Type B pancreatic cell (in vitro differentiated cells): ENCODE measurements at regions not wholly inside any gene's neighbourhood (a gene's known extent, or its start where the extent isn't known, plus 50 kb on each side); places are given as distances from the start of the nearest gene placed in this dataset.

Source experiments
- DNase-seq: peaks from one replicate; pipeline ENCODE4 v3.0.0; 2021; ENCODE audit warnings: mixed read lengths; ENCODE audit not compliant: unreplicated experiment; ENCODE audit errors: extremely low spot score
- H3K27ac Mint-ChIP-seq: 2 replicates; pipeline ENCODE4 v1.8.0; 2021; ENCODE audit warnings: mild to moderate bottlenecking, mixed read lengths
- H3K27me3 Mint-ChIP-seq: 2 replicates; pipeline ENCODE4 v1.8.0; 2021; ENCODE audit warnings: mixed read lengths
- H3K36me3 Mint-ChIP-seq: 2 replicates; pipeline ENCODE4 v1.8.0; 2021; ENCODE audit warnings: mixed read lengths
- H3K4me1 Mint-ChIP-seq: one replicate; pipeline ENCODE4 v1.8.0; 2021; ENCODE audit warnings: mixed read lengths; ENCODE audit not compliant: unreplicated experiment
- H3K4me3 Mint-ChIP-seq: 2 replicates; pipeline ENCODE4 v1.8.0; 2021; ENCODE audit warnings: mild to moderate bottlenecking, mixed read lengths
- H3K9me3 Mint-ChIP-seq: 2 replicates; pipeline ENCODE4 v1.8.0; 2021; ENCODE audit warnings: mixed read lengths
- CTCF ChIP-seq: fragments of 200-600 bp; sonication (generic); conservative IDR thresholded peaks from 2 replicates; pipeline ENCODE4 v1.5.0; 2021; ENCODE audit warnings: antibody characterized with exemption, mild to moderate bottlenecking

DNA sequence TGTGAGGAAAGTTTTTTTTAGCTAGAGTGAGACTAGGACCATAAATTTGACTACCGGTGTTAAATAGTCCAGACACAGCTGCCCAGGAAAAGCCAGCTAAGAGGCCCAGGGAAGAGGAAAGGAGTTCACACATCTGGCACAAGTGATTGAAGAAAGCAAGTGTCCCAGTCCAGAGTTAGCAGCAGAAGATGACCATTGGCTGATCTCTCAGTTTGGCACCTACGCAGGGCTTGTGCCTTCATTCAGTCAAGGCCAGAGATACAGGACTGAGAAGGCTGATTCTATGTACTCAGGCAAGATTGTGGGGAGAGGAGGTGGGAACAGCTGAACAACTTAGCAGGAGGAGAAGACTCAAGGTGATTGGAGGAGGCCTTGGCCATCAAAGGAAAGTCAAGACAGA lies 575.0 kb upstream of the KLF12 start:
- Mint-ChIP-seq H3K4me3 (no peak overlapping the region), H3K36me3 (no peaks in the 10 kb centered on the region), H3K27me3 (no peaks in the 10 kb centered on the region), H3K4me1 (no peaks in the 10 kb centered on the region), H3K9me3 (peaks cover 9% of the 10 kb centered on the region), H3K27ac (no peak overlapping the region)
- DNase-seq: no peak
- TF ChIP-seq CTCF: no peak

DNA sequence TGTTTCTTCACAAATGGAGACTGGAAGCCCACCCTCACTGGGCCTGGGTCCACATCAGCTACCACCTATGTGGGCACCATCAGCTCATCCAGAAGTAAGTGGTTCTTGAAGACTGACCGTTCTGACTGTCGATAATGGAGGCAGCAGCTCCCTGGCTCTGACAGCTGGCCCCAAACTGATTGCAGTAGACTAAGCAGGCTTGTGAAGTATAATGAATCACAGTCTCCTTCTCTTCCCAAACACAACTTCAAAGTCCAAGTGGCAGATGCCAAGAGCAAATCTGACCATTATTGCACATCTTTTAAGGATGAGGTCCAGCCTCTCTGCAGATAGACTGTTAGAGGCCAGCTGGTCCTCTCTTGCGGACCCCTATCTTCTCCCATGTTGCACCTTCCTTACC lies 574.4 kb upstream of the KLF12 start:
- no peaks in the 10 kb centered on the region for H3K36me3 Mint-ChIP-seq
- no peak overlapping the region for H3K4me3 Mint-ChIP-seq
- H3K9me3 Mint-ChIP-seq: peaks cover 3% of the 10 kb centered on the region
- H3K27ac Mint-ChIP-seq: no peak overlapping the region
- H3K27me3 Mint-ChIP-seq: no peaks in the 10 kb centered on the region
- no peaks in the 10 kb centered on the region for H3K4me1 Mint-ChIP-seq
- TF ChIP-seq CTCF: no peak
- DNase-seq: no peak

DNA sequence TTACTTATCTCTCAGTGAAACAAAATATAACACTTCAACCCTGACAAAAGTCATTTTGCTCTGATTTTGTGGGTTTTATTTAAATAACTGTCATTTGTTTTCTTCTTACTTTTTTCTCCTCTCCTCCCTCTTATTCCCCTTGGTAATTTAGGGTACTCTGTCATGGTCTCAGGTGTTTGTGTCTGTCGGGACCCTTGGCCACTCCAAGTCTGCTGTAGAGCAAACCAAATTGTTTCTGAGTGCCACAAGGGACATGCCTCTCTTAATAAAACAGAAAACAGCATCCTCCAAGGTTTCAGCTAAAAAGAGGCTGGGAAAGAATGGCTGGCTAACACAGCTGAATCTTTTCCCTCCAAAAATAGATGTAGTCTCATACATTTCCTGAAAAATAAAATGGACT lies 573.1 kb upstream of the KLF12 start:
- no peaks in the 10 kb centered on the region for H3K36me3 Mint-ChIP-seq
- H3K9me3 Mint-ChIP-seq: no peaks in the 10 kb centered on the region

DNA sequence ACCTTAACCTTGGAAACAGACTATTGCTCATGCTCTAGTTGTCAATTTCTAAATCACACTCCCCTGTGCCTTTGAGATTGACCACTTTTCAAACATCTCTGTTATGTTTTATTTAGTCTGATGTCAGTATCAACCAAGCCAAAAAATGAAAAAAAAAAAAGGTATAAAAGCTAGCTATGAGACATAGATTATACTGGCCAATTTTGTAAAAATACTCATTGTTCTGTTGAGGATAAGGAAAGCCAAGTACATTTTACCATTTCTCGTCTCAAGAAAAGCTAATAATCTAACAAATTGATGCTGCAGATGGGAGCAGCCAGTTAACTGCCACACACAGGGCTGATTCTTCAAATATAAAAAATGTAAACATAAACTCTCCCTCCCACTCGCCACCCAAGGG lies 572.6 kb upstream of the KLF12 start:
- Mint-ChIP-seq H3K4me3 (no peak overlapping the region), H3K4me1 (no peaks in the 10 kb centered on the region), H3K27ac (no peak overlapping the region), H3K9me3 (no peaks in the 10 kb centered on the region), H3K36me3 (no peaks in the 10 kb centered on the region), H3K27me3 (no peaks in the 10 kb centered on the region)
- no peak for TF ChIP-seq CTCF
- DNase-seq: no peak

More for the DNA sequence above, 573.1 kb upstream of the KLF12 start:
- no peaks in the 10 kb centered on the region for H3K27me3 Mint-ChIP-seq
- no peaks in the 10 kb centered on the region for H3K4me1 Mint-ChIP-seq
- no peak overlapping the region for H3K27ac Mint-ChIP-seq
- no peak for DNase-seq
- no peak overlapping the region for H3K4me3 Mint-ChIP-seq
- TF ChIP-seq CTCF: no peak

DNA sequence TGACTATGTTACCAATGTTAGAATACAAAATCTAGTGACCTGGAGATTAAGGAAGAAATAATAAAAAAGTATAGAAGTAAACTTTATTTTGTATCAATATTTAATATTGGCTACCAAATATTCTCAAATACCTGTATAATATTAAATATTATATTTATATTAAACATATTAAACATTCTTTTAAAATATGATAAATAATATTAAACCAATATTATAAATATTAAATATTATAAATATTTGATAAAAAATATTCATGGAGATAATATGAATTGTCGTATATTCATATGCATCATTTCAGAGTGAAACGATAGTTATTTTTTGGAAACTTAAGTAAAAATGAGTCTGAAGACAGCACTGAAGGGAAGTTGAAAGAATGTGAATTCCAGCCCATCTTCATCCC lies 571.2 kb upstream of the KLF12 start:
- Mint-ChIP-seq H3K4me3 (no peak overlapping the region), H3K36me3 (no peaks in the 10 kb centered on the region), H3K27me3 (no peaks in the 10 kb centered on the region), H3K4me1 (no peaks in the 10 kb centered on the region), H3K9me3 (no peaks in the 10 kb centered on the region), H3K27ac (no peak overlapping the region)
- no peak for TF ChIP-seq CTCF
- no peak for DNase-seq

DNA sequence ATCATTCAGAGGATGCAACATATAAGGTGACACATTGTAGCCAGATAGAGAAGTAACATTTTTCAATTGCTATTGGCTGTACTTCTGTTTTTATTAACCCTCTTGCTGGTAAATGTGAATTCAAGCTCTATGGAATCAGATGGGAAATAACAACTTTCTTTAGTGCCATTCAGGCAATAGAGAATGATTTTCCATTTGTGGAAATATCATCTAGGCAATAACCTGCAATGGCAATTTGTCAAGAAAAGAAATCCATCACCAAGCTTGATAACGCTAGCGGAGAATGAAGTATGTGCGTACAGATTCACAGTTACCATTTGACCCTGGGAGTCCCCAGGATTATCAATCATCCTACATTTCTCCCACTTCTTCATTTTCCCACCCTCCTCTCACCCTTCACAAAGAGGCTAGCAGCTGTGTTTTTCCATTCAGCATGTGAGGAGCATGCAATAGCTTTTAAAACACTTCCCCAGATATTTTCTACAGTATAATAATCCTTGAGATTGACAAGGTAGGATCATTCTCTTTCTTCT lies 569.7 kb upstream of the KLF12 start:
- Mint-ChIP-seq H3K27ac (no peak overlapping the region), H3K27me3 (no peaks in the 10 kb centered on the region), H3K36me3 (no peaks in the 10 kb centered on the region), H3K4me3 (no peak overlapping the region), H3K4me1 (no peaks in the 10 kb centered on the region), H3K9me3 (no peaks in the 10 kb centered on the region)
- no peak for DNase-seq
- TF ChIP-seq CTCF: no peak
